ENCODE measurements at regions not wholly inside any gene's neighbourhood (a gene's known extent, or its start where the extent isn't known, plus 50 kb on each side); places are given as distances from the start of the nearest gene placed in this dataset.

GRCh38 chr2:23069156-23069555 is 315.8 kb upstream of the KLHL29 start:
- Histone ChIP-seq H3K4me3 (no peak overlapping the region), H3K4me2 (no peak overlapping the region), H3K9me3 (no peaks in the 10 kb centered on the region), H3K27ac (no peak overlapping the region), H4K20me1 (no peaks in the 10 kb centered on the region), H3K27me3 (no peaks in the 10 kb centered on the region), H3K9ac (no peak overlapping the region), H3K36me3 (no peaks in the 10 kb centered on the region), H3K4me1 (no peaks in the 10 kb centered on the region)
- no peak for TF ChIP-seq Cebpa-rat (IDR thresholded peaks at IDR 0.05)

GRCh38 chr2:23069923-23070322 is 315.1 kb upstream of the KLHL29 start:
- H3K4me3 ChIP-seq, result no peak overlapping the region
- H3K27ac ChIP-seq, result no peak overlapping the region
- H3K9ac ChIP-seq, result no peak overlapping the region
- H4K20me1 ChIP-seq, result no peaks in the 10 kb centered on the region
- TF ChIP-seq Cebpa-rat (IDR thresholded peaks at IDR 0.05), result no peak
- no peaks in the 10 kb centered on the region for H3K27me3 ChIP-seq
- H3K4me2 ChIP-seq, result no peak overlapping the region
- H3K4me1 ChIP-seq, result no peaks in the 10 kb centered on the region
- no peaks in the 10 kb centered on the region for H3K9me3 ChIP-seq
- H3K36me3 ChIP-seq, result no peaks in the 10 kb centered on the region

GRCh38 chr2:23073056-23073455 is 311.9 kb upstream of the KLHL29 start:
- Histone ChIP-seq H3K27me3 (no peaks in the 10 kb centered on the region), H3K9me3 (no peaks in the 10 kb centered on the region), H3K36me3 (no peaks in the 10 kb centered on the region), H3K4me2 (no peak overlapping the region), H3K4me3 (no peak overlapping the region), H4K20me1 (no peaks in the 10 kb centered on the region), H3K4me1 (no peaks in the 10 kb centered on the region), H3K9ac (no peak overlapping the region), H3K27ac (no peak overlapping the region)
- no peak for TF ChIP-seq Cebpa-rat (IDR thresholded peaks at IDR 0.05)

GRCh38 chr2:23073671-23074070 is 311.3 kb upstream of the KLHL29 start:
- Histone ChIP-seq H4K20me1 (no peaks in the 10 kb centered on the region), H3K9ac (no peak overlapping the region), H3K27ac (no peak overlapping the region), H3K4me3 (no peak overlapping the region), H3K4me2 (no peak overlapping the region), H3K4me1 (no peaks in the 10 kb centered on the region), H3K36me3 (no peaks in the 10 kb centered on the region), H3K27me3 (no peaks in the 10 kb centered on the region), H3K9me3 (no peaks in the 10 kb centered on the region)
- no peak for TF ChIP-seq Cebpa-rat (IDR thresholded peaks at IDR 0.05)

- Histone ChIP-seq H3K27ac (no peak overlapping the region), H3K4me3 (no peak overlapping the region), H4K20me1 (no peaks in the 10 kb centered on the region), H3K9ac (no peak overlapping the region), H3K4me1 (no peaks in the 10 kb centered on the region), H3K9me3 (no peaks in the 10 kb centered on the region), H3K27me3 (no peaks in the 10 kb centered on the region), H3K4me2 (no peak overlapping the region), H3K36me3 (no peaks in the 10 kb centered on the region)
- TF ChIP-seq Cebpa-rat (IDR thresholded peaks at IDR 0.05), result no peak
These were observed 307.4 kb upstream of the KLHL29 start for GRCh38 chr2:23077596-23077995.

GRCh38 chr2:23078784-23079434 is 306.1 kb upstream of the KLHL29 start:
- no peaks in the 10 kb centered on the region for H3K36me3 ChIP-seq
- H4K20me1 ChIP-seq, result no peaks in the 10 kb centered on the region
- no peak overlapping the region for H3K27ac ChIP-seq
- no peak overlapping the region for H3K9ac ChIP-seq
- no peaks in the 10 kb centered on the region for H3K4me1 ChIP-seq
- no peak for TF ChIP-seq Cebpa-rat (IDR thresholded peaks at IDR 0.05)
- H3K9me3 ChIP-seq, result no peaks in the 10 kb centered on the region
- H3K27me3 ChIP-seq, result no peaks in the 10 kb centered on the region
- H3K4me2 ChIP-seq, result no peak overlapping the region
- H3K4me3 ChIP-seq, result no peak overlapping the region

- no peak overlapping the region for H3K4me3 ChIP-seq
- H3K4me1 ChIP-seq, result no peaks in the 10 kb centered on the region
- no peak overlapping the region for H3K9ac ChIP-seq
- no peak overlapping the region for H3K27ac ChIP-seq
- no peaks in the 10 kb centered on the region for H3K36me3 ChIP-seq
- no peaks in the 10 kb centered on the region for H3K9me3 ChIP-seq
- H3K27me3 ChIP-seq, result no peaks in the 10 kb centered on the region
- TF ChIP-seq Cebpa-rat (IDR thresholded peaks at IDR 0.05), result no peak
- H4K20me1 ChIP-seq, result no peaks in the 10 kb centered on the region
- no peak overlapping the region for H3K4me2 ChIP-seq
These were observed 301.0 kb upstream of the KLHL29 start for GRCh38 chr2:23083966-23084365.

GRCh38 chr2:23091019-23091418 is 294.0 kb upstream of the KLHL29 start:
- Histone ChIP-seq H3K9ac (no peak overlapping the region), H3K4me1 (no peaks in the 10 kb centered on the region), H3K27ac (no peak overlapping the region), H3K4me3 (no peak overlapping the region), H3K27me3 (no peaks in the 10 kb centered on the region), H3K4me2 (no peak overlapping the region), H4K20me1 (no peaks in the 10 kb centered on the region), H3K9me3 (no peaks in the 10 kb centered on the region), H3K36me3 (no peaks in the 10 kb centered on the region)
- no peak for TF ChIP-seq Cebpa-rat (IDR thresholded peaks at IDR 0.05)

- Histone ChIP-seq H3K9ac (no peak overlapping the region), H4K20me1 (no peaks in the 10 kb centered on the region), H3K36me3 (no peaks in the 10 kb centered on the region), H3K9me3 (no peaks in the 10 kb centered on the region), H3K27me3 (no peaks in the 10 kb centered on the region), H3K4me3 (no peak overlapping the region), H3K4me1 (no peaks in the 10 kb centered on the region), H3K27ac (no peak overlapping the region), H3K4me2 (no peak overlapping the region)
- TF ChIP-seq Cebpa-rat (IDR thresholded peaks at IDR 0.05), result no peak
These were observed 293.1 kb upstream of the KLHL29 start for GRCh38 chr2:23091900-23092299.

GRCh38 chr2:23092831-23093230 is 292.1 kb upstream of the KLHL29 start:
- Histone ChIP-seq H3K27ac (no peak overlapping the region), H4K20me1 (no peaks in the 10 kb centered on the region), H3K27me3 (no peaks in the 10 kb centered on the region), H3K9ac (no peak overlapping the region), H3K4me3 (no peak overlapping the region), H3K36me3 (no peaks in the 10 kb centered on the region), H3K4me1 (no peaks in the 10 kb centered on the region), H3K4me2 (no peak overlapping the region), H3K9me3 (no peaks in the 10 kb centered on the region)
- no peak for TF ChIP-seq Cebpa-rat (IDR thresholded peaks at IDR 0.05)

- Histone ChIP-seq H3K4me3 (no peak overlapping the region), H3K9ac (no peak overlapping the region), H3K9me3 (no peaks in the 10 kb centered on the region), H3K4me1 (no peaks in the 10 kb centered on the region), H3K4me2 (no peak overlapping the region), H4K20me1 (no peaks in the 10 kb centered on the region), H3K36me3 (no peaks in the 10 kb centered on the region), H3K27me3 (no peaks in the 10 kb centered on the region), H3K27ac (no peak overlapping the region)
- no peak for TF ChIP-seq Cebpa-rat (IDR thresholded peaks at IDR 0.05)
These were observed 291.5 kb upstream of the KLHL29 start for GRCh38 chr2:23093513-23093912.

All from BLaER1 (cell line).